ENCODE measurements at regions not wholly inside any gene's neighbourhood (a gene's known extent, or its start where the extent isn't known, plus 50 kb on each side); places are given as distances from the start of the nearest gene placed in this dataset.

GRCh38 chr5:165559645-165560044 is 2054.2 kb downstream of the MAT2B start:
- no peak for DNase-seq (ENCODE audit: low read depth)

DNA sequence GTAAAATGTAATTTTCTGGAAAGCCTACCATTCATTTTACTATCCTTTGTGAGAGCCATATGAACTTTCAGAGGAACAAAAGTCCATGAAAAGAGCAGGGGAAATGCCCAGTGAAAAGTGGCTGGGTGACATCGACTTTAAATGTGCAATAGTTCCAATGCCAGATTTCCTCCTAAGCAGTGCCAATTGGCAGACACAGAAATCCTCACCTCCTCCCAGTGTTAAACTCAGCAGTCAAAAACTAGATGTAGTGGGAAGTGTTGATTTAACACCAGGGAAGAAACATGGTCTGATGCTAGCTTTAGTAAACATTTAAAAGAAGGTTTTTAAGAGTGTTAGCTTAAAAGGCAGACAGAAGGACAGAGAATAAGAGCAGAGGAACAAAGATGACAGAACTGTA is 2055.2 kb downstream of the MAT2B start:
- no peak for DNase-seq (ENCODE audit: low read depth)

GRCh38 chr5:165565911-165566310 is 2060.5 kb downstream of the MAT2B start:
- no peak for DNase-seq (ENCODE audit: low read depth)

GRCh38 chr5:165569551-165569950 is 2064.1 kb downstream of the MAT2B start:
- no peak for DNase-seq (ENCODE audit: low read depth)

DNA sequence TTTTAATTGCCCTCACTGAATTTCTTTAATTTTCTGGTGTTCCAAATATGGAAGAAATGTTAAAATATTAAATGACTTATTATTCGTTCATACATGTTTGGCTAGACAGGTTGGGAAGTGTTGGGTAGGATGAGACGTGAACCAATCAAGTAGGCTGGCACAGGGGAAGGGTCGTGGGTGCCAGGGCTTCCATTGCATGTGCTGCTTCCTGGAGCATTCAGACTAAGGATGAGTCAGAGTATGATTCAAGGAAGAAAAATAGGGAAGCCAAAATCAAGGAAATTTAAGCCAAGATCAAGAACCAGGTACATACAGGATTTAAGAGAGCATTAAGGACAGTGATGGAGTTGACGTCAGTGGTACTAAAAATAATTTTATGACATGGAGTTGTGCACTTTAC is 2068.0 kb downstream of the MAT2B start:
- no peak for DNase-seq (ENCODE audit: low read depth)

- no peak for DNase-seq (ENCODE audit: low read depth)
Observed at GRCh38 chr5:165574100-165574499, 2068.7 kb downstream of the MAT2B start.

DNA sequence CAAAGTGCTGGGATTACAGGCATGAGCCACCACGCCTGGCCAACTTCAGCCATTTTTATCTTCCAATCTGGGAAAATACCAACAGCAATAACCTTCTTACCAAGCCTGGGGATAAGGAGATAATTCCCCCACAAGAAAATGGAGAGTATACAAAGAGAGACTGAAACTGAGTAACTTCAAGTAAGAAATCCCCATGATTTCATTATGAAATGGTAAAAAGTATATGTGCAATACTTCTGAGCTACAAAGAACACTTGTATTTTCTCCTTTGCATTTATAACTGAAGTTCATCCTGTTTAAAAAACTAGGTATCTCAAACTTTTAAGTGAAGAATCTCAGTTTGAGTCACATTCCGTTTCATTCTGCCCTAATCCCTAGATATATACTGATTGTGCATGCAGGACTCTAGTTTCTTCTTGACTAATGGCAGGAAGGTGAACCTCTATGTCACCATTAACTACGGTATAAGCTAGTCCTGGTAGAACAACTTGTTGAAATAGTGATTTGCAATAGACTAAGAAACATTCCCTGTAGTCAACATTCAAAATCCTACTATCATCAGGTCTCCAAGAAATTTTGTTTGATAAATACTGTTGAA is 2071.4 kb downstream of the MAT2B start:
- DNase-seq (ENCODE audit: low read depth): no peak

DNA sequence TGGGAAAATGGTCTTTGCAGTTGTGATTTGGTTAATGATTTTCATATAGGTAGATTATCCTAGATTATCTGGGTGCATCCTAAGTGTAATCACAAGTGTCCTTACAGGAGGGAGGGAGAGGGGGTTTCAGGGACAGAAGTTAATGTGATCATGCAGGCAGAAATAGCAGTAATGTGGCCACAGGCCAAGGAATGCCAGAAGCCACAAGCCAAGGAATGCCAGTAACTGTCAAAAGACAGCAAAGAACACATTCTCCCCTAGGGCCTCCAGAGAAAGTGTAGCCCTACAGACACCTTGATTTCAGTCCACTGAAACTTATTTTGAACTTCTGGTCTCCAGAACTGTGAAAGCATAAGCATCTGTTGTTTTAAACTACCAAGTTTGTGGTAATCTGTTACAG is 2074.5 kb downstream of the MAT2B start:
- no peak for DNase-seq (ENCODE audit: low read depth)

DNA sequence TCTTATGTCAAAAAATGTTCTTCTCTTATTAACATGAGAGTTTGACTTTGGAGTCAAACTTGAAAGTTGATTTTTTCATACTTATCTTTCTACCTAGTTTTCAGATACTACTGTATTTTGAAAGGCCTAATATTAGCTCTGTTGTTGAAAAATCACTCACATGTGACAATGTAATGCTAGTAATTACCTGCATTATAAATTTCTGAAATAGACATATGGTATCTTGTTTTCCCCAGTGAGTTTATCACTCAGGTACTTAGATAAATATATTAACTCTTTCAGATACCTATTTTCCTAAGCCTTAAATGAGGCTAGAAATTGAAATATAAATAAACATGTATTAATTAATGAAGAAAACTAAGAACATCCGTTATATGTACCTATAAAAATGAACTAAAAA is 2089.3 kb downstream of the MAT2B start:
- DNase-seq (ENCODE audit: low read depth): no peak

- DNase-seq (ENCODE audit: low read depth): no peak
Observed at GRCh38 chr5:165602529-165602928, 2097.1 kb downstream of the MAT2B start.

GRCh38 chr5:165607026-165607425 is 2101.6 kb downstream of the MAT2B start:
- DNase-seq (ENCODE audit: low read depth): no peak

DNA sequence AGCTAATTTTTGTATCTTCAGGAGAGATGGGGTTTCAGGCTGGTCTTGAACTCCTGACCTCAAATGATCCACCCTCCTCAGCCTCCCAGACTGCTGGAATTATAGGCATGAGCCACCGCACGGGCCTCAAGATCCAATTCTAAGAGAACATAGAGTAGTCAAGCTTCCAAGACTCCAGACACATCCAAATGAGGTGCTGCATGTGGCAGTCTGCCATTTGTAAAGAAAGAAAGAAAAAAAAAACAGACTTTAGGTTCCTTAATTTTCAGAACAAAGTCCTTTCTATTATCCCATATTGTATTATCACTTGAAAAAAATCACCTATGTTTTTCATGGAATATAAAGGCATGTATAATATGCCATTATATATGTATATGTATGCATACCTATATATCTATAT is 2104.5 kb downstream of the MAT2B start:
- DNase-seq (ENCODE audit: low read depth): no peak

- DNase-seq (ENCODE audit: low read depth): no peak
Observed at GRCh38 chr5:165616490-165617405, 2111.3 kb downstream of the MAT2B start.

DNA sequence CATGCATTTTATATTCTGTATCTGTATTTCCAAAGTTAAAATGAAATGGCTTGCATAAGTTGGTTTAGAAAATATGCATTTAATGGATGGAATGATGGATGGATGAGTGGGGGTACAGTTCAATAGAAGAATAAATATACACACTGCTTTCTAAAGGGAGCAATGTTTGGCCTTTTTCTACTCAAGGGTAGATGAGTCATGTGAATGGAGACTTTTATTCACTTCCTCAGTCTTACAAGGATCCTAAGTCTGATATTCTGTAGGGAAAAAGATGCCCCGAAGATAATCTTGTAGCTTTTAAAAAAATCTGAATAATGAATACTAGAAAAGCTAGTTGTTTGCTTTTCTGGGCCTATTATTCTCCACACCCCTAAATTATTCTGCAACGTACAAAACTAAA is 2112.1 kb downstream of the MAT2B start:
- no peak for DNase-seq (ENCODE audit: low read depth)

- DNase-seq (ENCODE audit: low read depth): no peak
Observed at GRCh38 chr5:165620394-165620793, 2115.0 kb downstream of the MAT2B start.

DNA sequence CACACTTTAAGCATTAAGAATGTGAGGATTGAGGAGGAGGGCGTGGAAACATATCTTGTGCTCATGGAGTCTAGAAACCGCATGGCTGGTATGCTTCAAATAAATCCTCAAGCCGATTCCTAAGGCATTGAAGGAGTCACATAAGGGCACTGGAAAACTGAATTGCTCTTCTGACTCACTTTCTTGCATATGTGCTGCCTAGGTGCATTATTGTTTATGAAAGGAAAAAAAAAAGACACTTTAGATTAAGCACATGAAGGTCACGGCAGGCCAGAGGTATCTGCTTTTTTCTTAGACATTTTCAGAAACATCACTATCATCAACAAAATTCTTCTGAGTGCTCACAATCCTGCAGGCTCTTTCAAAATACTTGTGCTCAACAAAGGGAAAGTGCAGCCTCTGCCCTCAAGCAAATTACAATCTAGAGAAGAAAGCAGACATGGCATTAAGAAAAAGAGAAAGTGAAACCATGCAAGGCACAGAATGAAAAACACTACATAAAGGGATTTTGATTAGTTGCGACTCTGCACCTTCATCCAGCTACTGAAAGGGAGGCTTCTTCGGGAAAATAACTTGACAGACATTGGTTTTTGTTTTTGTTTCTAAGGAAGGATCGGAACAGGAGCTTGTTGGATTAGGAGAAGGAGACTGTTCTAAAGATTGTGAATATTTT is 2117.6 kb downstream of the MAT2B start:
- no peak for DNase-seq (ENCODE audit: low read depth)

GRCh38 chr5:165624166-165624946 is 2118.9 kb downstream of the MAT2B start:
- DNase-seq (ENCODE audit: low read depth): no peak

DNA sequence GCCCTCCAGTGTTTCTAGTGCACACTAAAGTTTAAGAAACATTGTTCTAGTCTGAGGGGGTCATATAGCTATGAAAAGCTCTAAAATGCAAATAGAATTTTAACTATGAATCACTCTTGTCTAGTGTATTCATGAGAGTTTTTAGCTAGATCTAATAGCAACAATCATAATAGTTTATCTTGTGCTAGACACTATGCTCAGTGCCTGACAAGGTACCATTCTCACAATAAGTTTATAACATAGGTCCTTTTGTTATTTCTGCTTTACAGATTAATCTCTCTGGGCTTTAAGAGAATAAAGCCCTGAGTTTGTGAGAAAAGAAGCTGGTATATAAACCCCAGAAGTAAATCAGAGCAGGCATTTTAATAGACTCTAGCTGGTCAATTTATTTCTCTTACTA is 2120.7 kb downstream of the MAT2B start:
- no peak for DNase-seq (ENCODE audit: low read depth)

DNA sequence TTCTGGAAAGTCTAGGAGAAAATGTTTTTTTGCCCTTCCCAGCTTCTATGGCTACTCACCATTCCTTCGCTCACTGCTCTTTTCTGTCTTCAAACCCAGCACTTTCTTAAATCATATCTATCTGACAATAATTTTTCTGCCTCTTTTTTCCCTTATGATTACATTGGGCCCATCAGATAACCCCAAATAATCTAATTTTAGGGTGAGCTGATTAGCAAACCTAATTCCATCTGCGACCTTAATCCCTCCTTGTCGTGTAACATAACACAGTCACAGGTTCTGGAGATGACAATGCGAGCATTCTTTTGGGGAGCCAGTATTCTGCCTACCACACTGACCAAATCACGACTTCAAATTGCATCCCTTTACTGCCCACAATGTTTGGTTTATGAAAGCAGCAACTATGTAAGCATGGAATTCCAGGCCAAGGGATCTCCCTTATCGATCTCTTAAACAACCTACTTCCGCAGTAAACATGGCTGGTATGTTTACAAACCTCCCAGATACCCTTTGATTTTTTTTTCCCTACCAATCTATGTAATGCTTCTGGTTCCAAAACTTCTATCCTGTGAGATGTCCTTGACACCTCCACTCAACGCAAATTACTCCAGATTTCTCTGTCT is 2122.2 kb downstream of the MAT2B start:
- DNase-seq (ENCODE audit: low read depth): no peak

- no peak for DNase-seq (ENCODE audit: low read depth)
Observed at GRCh38 chr5:165630261-165630778, 2124.9 kb downstream of the MAT2B start.

- no peak for DNase-seq (ENCODE audit: low read depth)
Observed at GRCh38 chr5:165631235-165631634, 2125.8 kb downstream of the MAT2B start.

DNA sequence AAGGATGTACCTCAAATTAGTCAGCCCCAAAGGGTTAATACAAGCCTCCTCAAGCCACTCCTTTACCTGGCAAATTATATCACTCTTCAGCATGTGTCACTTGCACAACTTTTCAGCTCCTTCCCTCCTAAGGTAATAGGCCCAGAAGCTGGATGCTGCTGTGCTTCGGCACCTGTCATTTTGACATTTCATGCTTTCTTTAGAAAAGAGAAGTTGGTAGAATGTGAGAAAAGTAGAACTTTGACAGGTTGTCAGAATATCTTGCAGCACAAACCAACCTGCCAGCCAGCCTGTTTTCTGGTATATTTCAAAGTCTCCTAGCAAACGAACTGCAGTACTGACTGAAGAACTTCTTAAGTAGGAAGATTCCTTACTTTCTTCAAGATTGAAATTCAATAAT is 2136.9 kb downstream of the MAT2B start:
- no peak for DNase-seq (ENCODE audit: low read depth)
